HG03025 (cell line): ENCODE measurements at regions not wholly inside any gene's neighbourhood (a gene's known extent, or its start where the extent isn't known, plus 50 kb on each side); places are given as distances from the start of the nearest gene placed in this dataset.

Experiments
- ATAC-seq: cut with Tn5 transposase; IDR thresholded peaks from one replicate; pipeline ENCODE4 v1.9.1; 2021; ENCODE audit warnings: mild to moderate bottlenecking, moderate library complexity; ENCODE audit not compliant: unreplicated experiment, low FRiP score

- no peak for ATAC-seq
Measured at GRCh38 chr2:76584474-76584873, 873.8 kb upstream of the GCFC2 start.

- ATAC-seq: no peak
Measured at GRCh38 chr2:76579911-76580310, 869.2 kb upstream of the GCFC2 start.

- no peak for ATAC-seq
Measured at GRCh38 chr2:76572981-76573380, 862.3 kb upstream of the GCFC2 start.

- ATAC-seq: no peak
Measured at GRCh38 chr2:76569819-76570218, 859.1 kb upstream of the GCFC2 start.

GRCh38 chr2:76567478-76567877, 856.8 kb upstream of the GCFC2 start:
- ATAC-seq: no peak

- no peak for ATAC-seq
Measured at GRCh38 chr2:76564734-76565133, 854.0 kb upstream of the GCFC2 start.

GRCh38 chr2:76563730-76564129, 853.0 kb upstream of the GCFC2 start:
- no peak for ATAC-seq

GRCh38 chr2:76558157-76558556, 847.4 kb upstream of the GCFC2 start:
- no peak for ATAC-seq

GRCh38 chr2:76556018-76556417, 845.3 kb upstream of the GCFC2 start:
- ATAC-seq: no peak

- ATAC-seq: no peak
Measured at GRCh38 chr2:76546207-76546606, 835.5 kb upstream of the GCFC2 start.

- no peak for ATAC-seq
Measured at GRCh38 chr2:76544901-76545300, 834.2 kb upstream of the GCFC2 start.

- no peak for ATAC-seq
Measured at GRCh38 chr2:76517574-76517909, 806.8 kb upstream of the GCFC2 start.

GRCh38 chr2:76516861-76517573, 806.3 kb upstream of the GCFC2 start:
- no peak for ATAC-seq

- no peak for ATAC-seq
Measured at GRCh38 chr2:76512201-76512820, 801.6 kb upstream of the GCFC2 start.

GRCh38 chr2:76506538-76506937, 795.8 kb upstream of the GCFC2 start:
- ATAC-seq: no peak

- ATAC-seq: no peak
Measured at GRCh38 chr2:76501641-76502040, 790.9 kb upstream of the GCFC2 start.

GRCh38 chr2:76498360-76498759, 787.6 kb upstream of the GCFC2 start:
- ATAC-seq: no peak

GRCh38 chr2:76491503-76491902, 780.8 kb upstream of the GCFC2 start:
- no peak for ATAC-seq

GRCh38 chr2:76478266-76479035, 767.7 kb upstream of the GCFC2 start:
- no peak for ATAC-seq

GRCh38 chr2:76472946-76473345, 762.2 kb upstream of the GCFC2 start:
- no peak for ATAC-seq

- no peak for ATAC-seq
Measured at GRCh38 chr2:76469066-76469465, 758.4 kb upstream of the GCFC2 start.

GRCh38 chr2:76467326-76467725, 756.6 kb upstream of the GCFC2 start:
- no peak for ATAC-seq
